Fibroblast of the aortic adventitia (primary cell): ENCODE measurements at regions not wholly inside any gene's neighbourhood (a gene's known extent, or its start where the extent isn't known, plus 50 kb on each side); places are given as distances from the start of the nearest gene placed in this dataset.
"Not testable (repeated sequence)": the region's sequence is repeated elsewhere in the genome, so short reads cannot be mapped to it uniquely, and the experiment has no call there.

Source experiments
- DNase-seq: peaks from one replicate; pipeline ENCODE4 v3.0.0-alpha.2; 2010; ENCODE audit warnings: low read depth
- H3K4me3 ChIP-seq: 2 replicates; pipeline ENCODE4 v1.5.1; 2011; ENCODE audit warnings: low read depth, mild to moderate bottlenecking, control low read depth, low read length, moderate library complexity
- CTCF ChIP-seq: IDR thresholded peaks from 2 replicates; pipeline ENCODE4 v1.5.1; 2011; ENCODE audit warnings: mild to moderate bottlenecking, low read length, control low read depth, inconsistent platforms; ENCODE audit not compliant: insufficient read depth

GRCh38 chr2:236833501-236834073 lies 252.1 kb upstream of the COPS8 start:
- H3K4me3 ChIP-seq: no peak overlapping the region
- peak; percentile 59 for DNase-seq
- TF ChIP-seq CTCF: no peak

- H3K4me3 ChIP-seq: no peak overlapping the region
- no peak for TF ChIP-seq CTCF
- no peak for DNase-seq
Measured at GRCh38 chr2:236834284-236834683, 251.4 kb upstream of the COPS8 start.

GRCh38 chr2:236835307-236836024 lies 250.2 kb upstream of the COPS8 start:
- DNase-seq: no peak
- no peak overlapping the region for H3K4me3 ChIP-seq
- TF ChIP-seq CTCF: no peak

GRCh38 chr2:236836028-236836427 lies 249.7 kb upstream of the COPS8 start:
- DNase-seq: not testable (repeated sequence)

GRCh38 chr2:236840215-236840614 lies 245.5 kb upstream of the COPS8 start:
- no peak for DNase-seq
- H3K4me3 ChIP-seq: no peak overlapping the region
- no peak for TF ChIP-seq CTCF

More at GRCh38 chr2:236836028-236836427, 249.7 kb upstream of the COPS8 start:
- not testable (repeated sequence) for H3K4me3 ChIP-seq

GRCh38 chr2:236840857-236841256 lies 244.8 kb upstream of the COPS8 start:
- no peak for DNase-seq
- H3K4me3 ChIP-seq: no peak overlapping the region
- no peak for TF ChIP-seq CTCF

GRCh38 chr2:236841389-236841788 lies 244.3 kb upstream of the COPS8 start:
- H3K4me3 ChIP-seq: no peak overlapping the region
- TF ChIP-seq CTCF: no peak
- no peak for DNase-seq
